ENCODE measurements at regions not wholly inside any gene's neighbourhood (a gene's known extent, or its start where the extent isn't known, plus 50 kb on each side); places are given as distances from the start of the nearest gene placed in this dataset.

- no peak for DNase-seq
Observed at GRCh38 chr10:29925771-29926692, 133.4 kb downstream of the JCAD start.

GRCh38 chr10:29924436-29924835, 134.9 kb downstream of the JCAD start:
- no peak for DNase-seq

- peak; percentile 35 for DNase-seq
Observed at GRCh38 chr10:29923416-29923965, 135.9 kb downstream of the JCAD start.

- peak; percentile 9 for DNase-seq
Observed at GRCh38 chr10:29922892-29923291, 136.5 kb downstream of the JCAD start.

- no peak for DNase-seq
Observed at GRCh38 chr10:29922226-29922625, 137.2 kb downstream of the JCAD start.

- DNase-seq, result no peak
Observed at GRCh38 chr10:29921071-29921446, 138.3 kb downstream of the JCAD start.

- DNase-seq, result no peak
Observed at GRCh38 chr10:29920408-29921070, 138.8 kb downstream of the JCAD start.

GRCh38 chr10:29918623-29919400, 140.6 kb downstream of the JCAD start:
- no peak for DNase-seq

GRCh38 chr10:29917311-29917710, 142.1 kb downstream of the JCAD start:
- no peak for DNase-seq

GRCh38 chr10:29916669-29917068, 142.7 kb downstream of the JCAD start:
- DNase-seq, result no peak

- DNase-seq, result peak; percentile 15
Observed at GRCh38 chr10:29914986-29915785, 144.2 kb downstream of the JCAD start.

- DNase-seq, result no peak
Observed at GRCh38 chr10:29908962-29909361, 150.4 kb downstream of the JCAD start.

- no peak for DNase-seq
Observed at GRCh38 chr10:29900865-29901264, 158.5 kb downstream of the JCAD start.

- peak; percentile 45 for DNase-seq
Observed at GRCh38 chr10:29897999-29898716, 161.2 kb downstream of the JCAD start.

- DNase-seq, result no peak
Observed at GRCh38 chr10:29897430-29897829, 162.0 kb downstream of the JCAD start.

GRCh38 chr10:29896053-29896452, 163.3 kb downstream of the JCAD start:
- no peak for DNase-seq

GRCh38 chr10:29895456-29895855, 163.9 kb downstream of the JCAD start:
- DNase-seq, result peak; percentile 78

GRCh38 chr10:29888321-29888720, 171.1 kb downstream of the JCAD start:
- DNase-seq, result peak; percentile 40

GRCh38 chr10:29886299-29886698, 173.1 kb downstream of the JCAD start:
- DNase-seq, result peak; percentile 41

GRCh38 chr10:29883231-29883630, 176.2 kb downstream of the JCAD start:
- no peak for DNase-seq

GRCh38 chr10:29882766-29883165, 176.6 kb downstream of the JCAD start:
- no peak for DNase-seq
